ENCODE measurements at regions not wholly inside any gene's neighbourhood (a gene's known extent, or its start where the extent isn't known, plus 50 kb on each side); places are given as distances from the start of the nearest gene placed in this dataset.

DNA sequence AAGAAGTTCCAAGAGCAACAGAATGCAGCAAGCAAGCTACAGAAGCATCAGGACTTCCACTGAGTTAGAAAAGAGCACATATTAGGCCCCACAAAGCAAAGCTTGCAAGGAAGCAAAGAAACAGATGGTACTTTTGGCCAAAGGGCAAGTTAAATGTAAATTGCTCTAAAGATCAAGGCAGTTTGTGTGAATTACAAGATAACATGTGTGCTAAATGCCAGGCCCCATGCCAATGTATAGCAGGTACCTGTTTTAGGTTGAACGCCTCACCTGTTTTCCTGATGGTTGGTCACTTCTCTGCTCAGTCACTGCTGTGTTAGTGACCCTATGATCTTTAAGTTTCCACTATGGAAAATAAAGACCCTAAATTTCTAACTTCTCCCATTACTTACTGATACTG is 606.5 kb upstream of the GYPC start:
- TF ChIP-seq CTCF (conservative IDR thresholded peaks at IDR 0.05 in 1 of 2, IDR thresholded peaks at IDR 0.05 in 1 of 2; ENCODE audit: extremely low read depth in 1 of 2, insufficient read depth in 1 of 2, low read depth in 1 of 2, low read length in 2 of 2) (no peak), EZH2 (IDR thresholded peaks at IDR 0.05; ENCODE audit: borderline replicate concordance, low read length) (no peak)
